ENCODE measurements at regions not wholly inside any gene's neighbourhood (a gene's known extent, or its start where the extent isn't known, plus 50 kb on each side); places are given as distances from the start of the nearest gene placed in this dataset.
"Not testable (repeated sequence)": the region's sequence is repeated elsewhere in the genome, so short reads cannot be mapped to it uniquely, and the experiment has no call there.

GRCh38 chr3:28951772-28952556 lies 328.9 kb upstream of the RBMS3 start:
- peak; percentile 34 for DNase-seq

DNA sequence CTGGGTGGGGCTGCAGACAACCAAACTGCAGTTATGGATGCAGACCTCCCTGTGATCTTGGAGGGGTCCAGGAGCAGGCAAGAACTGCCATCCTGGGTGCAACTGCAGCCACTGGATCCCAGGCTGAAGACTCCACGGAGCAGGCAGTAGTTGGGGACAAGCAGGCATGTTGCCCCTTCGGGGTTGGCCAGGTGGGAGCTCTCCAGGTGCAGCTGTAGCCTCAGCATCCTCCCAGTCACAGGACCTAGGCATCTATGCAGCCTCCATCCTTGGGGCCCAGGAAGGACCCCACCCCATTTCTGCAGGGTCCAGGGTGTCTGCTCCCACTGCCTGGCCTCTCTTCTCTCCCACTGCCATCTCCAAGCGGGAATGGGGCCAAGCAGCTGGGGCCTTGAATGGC lies 322.2 kb upstream of the RBMS3 start:
- DNase-seq = no peak

GRCh38 chr3:28971156-28971555 lies 309.7 kb upstream of the RBMS3 start:
- DNase-seq = no peak

GRCh38 chr3:28972921-28973320 lies 307.9 kb upstream of the RBMS3 start:
- DNase-seq = no peak

- no peak for DNase-seq
Measured at GRCh38 chr3:28973609-28974008, 307.3 kb upstream of the RBMS3 start.

DNA sequence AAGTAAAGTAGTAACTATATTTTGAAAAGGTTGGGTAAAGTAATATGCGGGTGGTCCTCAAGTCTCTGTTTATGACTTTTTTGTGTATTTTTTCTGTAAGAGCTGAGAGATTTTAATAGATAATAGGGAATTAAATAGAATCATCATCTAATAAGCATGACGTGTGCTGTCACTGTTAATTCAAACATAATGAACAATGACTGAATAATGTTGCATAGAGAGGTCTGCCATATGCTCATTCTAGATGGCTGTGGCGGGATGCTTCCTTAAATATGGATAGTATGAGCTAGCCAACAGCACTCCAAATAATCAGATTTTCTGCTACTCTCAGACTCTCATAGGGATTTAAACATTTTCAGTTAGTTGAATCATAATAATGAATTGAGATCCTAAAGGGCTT lies 302.8 kb upstream of the RBMS3 start:
- DNase-seq = no peak

GRCh38 chr3:28980131-28980530 lies 300.7 kb upstream of the RBMS3 start:
- DNase-seq = no peak

DNA sequence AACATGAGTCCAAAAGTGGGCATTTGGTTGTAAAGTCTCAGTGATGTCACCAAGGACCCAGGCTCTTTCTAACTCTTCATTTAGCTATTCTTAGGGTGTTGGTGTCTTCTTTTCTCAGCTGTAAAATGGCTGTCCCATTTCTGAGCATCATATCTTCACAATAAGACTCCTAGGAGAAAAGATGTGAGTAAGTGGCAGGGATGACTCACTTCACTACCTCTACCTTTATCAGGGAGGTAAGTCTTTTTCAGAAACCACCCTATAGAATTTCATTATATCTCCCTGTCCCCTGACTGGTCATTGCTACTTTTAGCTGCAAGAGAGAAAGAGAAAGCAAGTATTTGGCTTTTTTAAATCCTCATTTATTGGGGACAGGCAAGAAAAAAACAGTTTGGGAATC lies 300.2 kb upstream of the RBMS3 start:
- no peak for DNase-seq

GRCh38 chr3:28982906-28983305 lies 298.0 kb upstream of the RBMS3 start:
- no peak for DNase-seq

- DNase-seq = no peak
Measured at GRCh38 chr3:28986922-28987321, 293.9 kb upstream of the RBMS3 start.

- no peak for DNase-seq
Measured at GRCh38 chr3:28989646-28990089, 291.2 kb upstream of the RBMS3 start.

DNA sequence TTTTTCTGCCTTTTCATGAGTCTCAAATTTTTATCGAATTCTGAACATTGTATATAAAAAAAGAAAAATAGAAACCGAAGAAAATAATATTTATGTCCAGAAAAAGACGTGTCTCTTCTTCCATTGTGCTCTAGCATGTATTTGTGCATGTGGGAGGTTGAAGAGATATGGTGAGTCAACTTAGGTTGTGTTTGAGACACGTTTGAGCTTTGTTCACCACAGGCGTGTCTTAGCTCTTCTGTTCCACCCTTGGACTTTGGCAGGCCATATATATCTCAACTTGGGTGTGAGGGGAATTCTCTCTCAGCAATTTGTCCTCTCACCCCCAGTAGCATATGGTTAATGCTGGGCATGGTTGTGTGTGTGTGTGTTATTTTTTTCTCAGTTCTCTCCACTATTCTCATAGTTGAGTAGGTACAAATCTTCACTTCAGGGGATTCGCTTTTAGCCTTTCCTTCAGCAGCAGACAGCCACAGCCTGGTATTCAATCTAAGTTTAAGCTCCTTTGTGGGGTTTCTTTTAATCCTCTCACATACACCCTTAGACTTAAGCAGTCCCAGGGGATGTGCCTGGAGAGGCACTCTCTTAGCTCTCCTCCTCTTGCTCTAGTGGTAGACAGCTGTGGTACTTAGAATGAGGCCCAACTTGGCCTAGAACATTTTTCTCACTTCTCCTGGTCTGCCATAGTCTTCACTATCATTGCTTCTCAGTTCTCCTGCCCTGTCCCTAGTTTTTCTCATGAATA lies 286.5 kb upstream of the RBMS3 start:
- DNase-seq = peak; percentile 4

DNA sequence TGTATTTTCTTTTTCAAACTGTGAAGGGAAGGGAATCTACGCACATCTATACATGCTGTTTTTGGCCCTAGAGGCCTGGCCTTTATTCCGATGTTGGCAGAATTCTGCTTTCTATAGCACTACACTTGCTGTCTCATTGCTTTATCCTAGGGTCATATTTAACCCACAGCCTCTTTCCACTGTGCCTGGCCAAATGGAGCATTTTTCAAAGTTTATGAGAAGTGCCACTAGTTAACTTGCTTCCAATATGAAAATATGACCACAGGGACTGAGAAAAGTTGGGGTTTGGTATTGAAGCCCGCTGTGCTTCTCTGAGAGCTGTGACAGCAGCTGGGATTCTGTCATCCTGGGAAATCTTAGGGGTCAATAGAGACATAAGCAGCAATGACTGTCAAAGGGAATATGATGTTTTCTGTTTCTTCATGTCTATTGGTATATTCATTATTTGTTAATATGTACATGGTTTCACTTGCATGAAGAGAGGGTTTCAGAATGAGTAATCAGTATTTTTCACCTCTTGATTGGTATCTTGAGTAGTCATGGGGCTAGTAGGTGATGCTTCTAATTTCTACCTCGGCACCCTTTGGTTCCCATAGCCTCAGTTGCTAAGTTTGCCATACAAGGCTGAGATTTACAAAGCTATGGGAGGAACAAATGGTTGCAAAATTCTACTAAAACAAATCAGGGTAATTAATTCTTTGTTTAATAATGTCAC lies 275.8 kb upstream of the RBMS3 start:
- DNase-seq = no peak

GRCh38 chr3:29005862-29006261 lies 275.0 kb upstream of the RBMS3 start:
- DNase-seq = no peak

DNA sequence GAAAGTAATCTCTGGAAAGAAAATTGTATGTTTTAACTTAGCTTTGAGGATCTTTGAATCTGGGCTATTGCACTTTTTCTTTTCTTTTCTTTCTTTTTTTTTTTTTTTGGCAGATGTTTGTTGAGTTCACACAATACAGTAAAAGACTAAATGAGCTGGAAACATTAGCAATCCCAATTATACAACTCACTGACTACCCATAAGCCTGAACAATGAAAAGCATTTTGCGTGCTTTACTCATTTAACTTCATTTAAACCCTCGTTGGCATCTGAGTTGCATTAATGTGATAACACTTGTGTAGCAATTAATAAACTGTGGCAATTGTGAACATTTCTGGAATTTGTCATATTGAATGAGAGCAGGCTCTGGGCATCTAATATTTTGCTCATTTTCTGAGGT lies 269.4 kb upstream of the RBMS3 start:
- DNase-seq = no peak

- DNase-seq = no peak
Measured at GRCh38 chr3:29011966-29012365, 268.9 kb upstream of the RBMS3 start.

DNA sequence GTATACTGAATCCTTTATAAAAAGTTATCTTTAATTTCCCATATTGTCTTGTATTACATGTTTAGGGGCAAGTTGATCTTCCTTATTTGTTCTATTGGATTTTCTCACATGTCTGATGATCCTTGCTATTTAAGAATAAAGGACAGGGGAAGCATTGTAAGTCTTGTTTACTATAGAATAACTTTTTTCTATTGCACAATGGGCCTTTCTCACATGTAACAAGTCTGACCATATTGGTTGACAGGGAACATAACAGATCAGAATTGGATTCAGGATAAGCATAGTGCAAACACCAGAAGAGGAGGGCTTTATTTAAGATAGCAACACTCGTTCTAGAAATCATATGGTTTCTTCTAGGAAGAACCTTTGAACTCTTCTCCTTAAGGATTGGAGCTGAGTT lies 257.9 kb upstream of the RBMS3 start:
- DNase-seq = no peak

DNA sequence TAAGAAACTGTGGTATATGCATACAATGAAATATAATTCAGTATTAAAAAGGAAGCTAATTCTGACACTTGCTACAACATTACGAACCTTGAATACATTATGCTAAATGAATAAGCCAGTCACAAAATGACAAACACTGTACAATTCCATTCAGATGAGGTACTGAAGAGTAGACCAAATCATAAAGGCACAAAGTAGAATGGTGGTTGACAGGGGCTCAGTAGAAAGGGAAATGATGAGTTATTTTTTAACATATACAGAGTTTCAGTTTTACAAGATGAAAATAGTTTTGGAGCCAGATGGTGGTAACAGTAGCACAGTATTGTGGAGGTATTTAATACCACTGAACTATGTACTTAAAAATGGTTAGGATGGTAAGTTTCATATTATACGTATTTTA lies 254.6 kb upstream of the RBMS3 start:
- no peak for DNase-seq

DNA sequence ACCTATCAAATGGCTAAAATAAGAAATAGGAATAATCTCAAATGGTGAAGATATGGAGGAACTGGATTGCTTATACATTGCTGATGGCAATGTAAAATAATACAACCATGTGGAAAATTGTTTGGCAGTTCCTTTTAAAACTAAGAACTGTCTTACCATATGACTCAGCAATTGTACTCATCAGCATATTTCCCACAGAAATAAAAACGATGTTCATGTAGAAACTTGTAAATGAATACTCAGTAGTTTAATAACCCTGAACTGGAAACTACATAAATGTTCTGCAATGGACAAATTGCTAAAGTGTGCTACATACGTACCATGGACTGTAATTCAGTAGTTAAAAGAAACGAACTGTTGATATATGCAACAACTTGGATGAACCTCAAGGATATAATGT lies 253.9 kb upstream of the RBMS3 start:
- no peak for DNase-seq

- not testable (repeated sequence) for DNase-seq
Measured at GRCh38 chr3:29031175-29031574, 249.7 kb upstream of the RBMS3 start.

- no peak for DNase-seq
Measured at GRCh38 chr3:29033511-29033910, 247.4 kb upstream of the RBMS3 start.

DNA sequence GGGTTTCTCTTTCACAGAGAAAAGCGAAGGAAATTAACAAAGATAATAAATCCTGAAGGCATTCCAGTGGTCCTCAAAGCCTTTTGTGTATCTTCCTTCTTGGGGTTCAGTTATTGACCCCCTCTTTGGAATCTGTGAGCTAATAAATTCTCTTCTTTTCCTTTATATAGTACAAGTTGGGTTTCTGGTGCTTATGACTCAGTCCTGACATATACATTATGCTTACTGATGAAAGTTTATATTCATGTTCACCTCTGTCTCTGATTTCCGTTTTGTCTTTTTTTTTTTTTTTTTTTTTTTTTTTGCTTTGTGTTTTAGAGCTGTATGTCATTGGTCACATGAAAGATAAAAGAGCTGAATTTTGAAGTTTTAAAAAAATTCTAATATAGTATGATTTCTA lies 230.7 kb upstream of the RBMS3 start:
- DNase-seq = no peak

GRCh38 chr3:29057326-29057725 lies 223.5 kb upstream of the RBMS3 start:
- DNase-seq = no peak
